Hypothalamus (tissue), 51 donors: ENCODE measurements at regions not wholly inside any gene's neighbourhood (a gene's known extent, or its start where the extent isn't known, plus 50 kb on each side); places are given as distances from the start of the nearest gene placed in this dataset.
"Not testable (repeated sequence)": the region's sequence is repeated elsewhere in the genome, so short reads cannot be mapped to it uniquely, and the experiment has no call there.

Source experiments
- DNase-seq, 51 donors: peaks; one replicate each; lab custom pipeline; 2025; lab: John Stamatoyannopoulos, UW

DNA sequence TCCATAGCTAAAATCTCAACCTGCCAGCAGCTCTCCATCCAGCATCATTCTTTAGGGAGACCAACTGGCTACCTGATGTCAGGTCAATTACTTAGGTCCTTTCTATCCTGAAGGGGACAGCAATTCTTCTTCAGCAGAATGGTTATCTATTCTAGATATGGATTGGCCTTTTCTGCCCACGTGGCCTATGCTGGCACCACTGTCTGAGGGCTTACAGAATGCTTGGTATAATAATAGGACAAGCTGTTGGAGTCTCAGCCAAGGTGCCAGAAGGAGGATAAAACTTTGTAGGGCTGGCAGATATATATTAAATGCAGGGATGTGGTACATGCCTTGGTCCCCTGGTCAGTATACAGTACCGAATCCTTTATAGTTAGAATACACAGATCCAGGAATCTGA, 89.8 kb upstream of the C1GALT1C1 start:
- DNase-seq = no peak

DNA sequence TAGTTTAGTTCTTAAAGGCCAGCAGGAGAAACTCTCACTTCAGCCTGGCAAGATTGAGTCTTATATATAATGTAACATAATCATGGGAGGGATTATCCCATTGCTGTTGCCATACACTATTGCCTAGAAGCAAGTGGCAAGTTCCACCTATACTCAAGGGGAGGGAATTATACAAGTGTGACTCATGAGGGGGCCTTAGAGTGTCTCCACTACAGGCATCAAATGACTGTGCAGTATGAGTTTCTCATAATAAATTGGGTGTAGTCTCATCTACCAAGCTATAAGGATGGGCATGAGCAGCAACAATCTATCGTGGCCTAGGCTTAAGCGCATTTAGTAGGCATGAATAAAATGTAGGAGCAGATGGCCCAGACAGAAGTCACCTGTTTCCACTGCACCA, 89.1 kb upstream of the C1GALT1C1 start:
- no peak for DNase-seq

DNA sequence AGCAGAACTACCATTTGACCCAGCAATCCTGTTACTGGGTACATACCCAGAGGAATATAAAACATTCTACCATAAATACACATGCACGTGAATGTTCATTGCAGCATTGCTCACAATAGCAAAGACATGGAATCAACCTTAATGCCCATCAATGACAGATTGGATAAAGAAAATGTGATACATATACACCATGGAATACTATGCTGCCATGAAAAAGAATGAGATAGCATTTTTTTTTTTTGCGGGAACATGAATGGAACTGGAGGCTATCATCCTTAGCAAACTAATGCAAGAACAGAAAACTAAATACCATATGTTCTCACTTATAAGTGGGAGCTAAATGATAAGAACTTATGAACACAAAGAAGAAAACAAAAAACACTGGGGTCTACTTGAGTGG, 72.5 kb upstream of the C1GALT1C1 start:
- not testable (repeated sequence) for DNase-seq

DNA sequence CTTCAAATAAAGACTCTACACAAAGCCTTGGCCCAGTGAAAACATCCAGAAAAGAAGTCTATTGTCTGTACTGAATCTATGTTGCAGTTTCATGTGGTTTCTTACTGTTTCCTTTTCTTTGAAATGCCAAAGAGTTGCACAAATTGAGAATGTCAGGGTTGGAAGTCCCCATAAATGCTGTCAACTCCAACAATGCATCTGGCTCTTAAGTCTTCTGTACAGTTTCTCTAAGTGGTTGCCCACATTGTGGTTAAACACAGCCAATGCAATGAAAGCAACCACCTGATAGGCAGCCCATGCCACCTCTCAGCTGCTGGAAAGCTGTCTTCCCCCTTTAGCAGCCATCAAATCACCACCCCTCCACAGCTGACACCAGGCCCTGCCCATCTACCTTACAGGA, 67.2 kb upstream of the C1GALT1C1 start:
- DNase-seq = no peak

DNA sequence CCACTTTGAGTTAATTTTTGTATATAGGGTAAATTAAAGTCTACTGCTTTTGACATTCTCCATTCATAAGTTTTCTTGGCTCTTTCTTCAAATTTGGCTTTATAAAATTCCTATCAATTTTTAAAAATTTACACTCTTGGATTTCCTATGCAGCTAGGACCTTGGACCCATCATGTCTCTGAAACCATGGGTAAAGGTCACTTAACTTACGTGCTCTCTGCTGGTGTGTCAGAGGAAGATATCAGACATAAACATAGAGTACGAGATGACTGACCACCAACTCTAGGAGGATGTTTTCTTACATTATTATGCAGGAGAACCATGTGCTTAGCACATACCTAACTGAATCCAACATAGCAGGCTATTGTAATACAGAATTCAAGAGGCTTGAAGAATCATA, 62.5 kb upstream of the C1GALT1C1 start:
- no peak for DNase-seq

DNA sequence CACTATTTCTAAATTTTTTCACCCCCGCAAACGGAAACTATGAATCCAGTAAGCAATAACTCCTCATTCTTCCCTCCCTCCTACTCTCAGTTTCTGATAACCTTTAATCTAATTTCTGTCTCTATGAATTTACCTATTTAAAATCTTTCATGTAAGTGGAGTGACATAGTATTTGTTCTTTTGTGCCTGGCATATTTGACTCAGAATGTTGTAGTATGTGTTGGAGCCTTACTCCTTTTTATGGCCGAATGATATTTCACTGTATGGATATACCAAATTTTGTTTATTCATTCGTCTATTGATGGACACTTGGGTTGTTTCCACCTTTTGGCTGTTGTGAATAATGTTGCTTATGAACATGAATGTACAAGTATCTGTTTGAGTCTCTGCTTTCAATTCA, 61.1 kb upstream of the C1GALT1C1 start:
- DNase-seq = no peak

DNA sequence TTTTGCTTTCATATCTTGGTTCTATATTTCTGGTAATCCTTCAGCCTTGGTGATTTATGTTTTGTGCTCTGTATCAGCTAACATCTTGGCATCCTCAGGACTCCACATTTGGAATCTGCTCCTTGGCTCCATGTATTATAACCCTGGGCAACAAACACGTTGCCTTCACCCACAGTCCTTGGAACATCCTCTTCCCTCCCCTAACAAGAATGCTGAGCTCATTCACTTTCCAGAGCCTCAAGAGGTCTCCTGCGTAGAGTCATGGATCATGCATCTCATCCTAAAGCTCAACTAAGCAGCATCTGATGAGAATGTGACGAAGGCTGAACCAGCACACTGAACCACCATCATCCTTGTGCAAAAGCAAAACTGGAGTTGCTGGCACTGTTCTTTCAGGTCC, 60.5 kb upstream of the C1GALT1C1 start:
- DNase-seq = no peak

DNA sequence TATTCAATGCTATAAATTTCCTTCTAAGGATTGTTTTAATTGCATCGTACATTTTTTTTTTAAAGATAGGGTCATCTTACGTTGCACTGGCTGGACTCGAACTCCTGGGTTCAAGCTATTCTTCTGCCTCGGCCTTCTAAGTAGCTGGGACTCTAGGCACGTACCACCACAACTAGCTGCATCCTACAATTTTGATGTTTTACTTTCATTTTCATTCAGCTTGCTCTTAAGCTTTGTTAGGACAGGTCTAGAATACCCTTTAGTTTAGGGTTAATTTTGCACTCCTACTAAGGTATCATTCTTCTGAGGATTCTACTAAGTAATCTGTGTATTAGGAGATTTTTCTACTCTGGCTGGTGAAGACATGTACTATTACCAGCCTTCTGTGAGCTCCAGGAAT, 50.2 kb upstream of the C1GALT1C1 start:
- no peak for DNase-seq
